Lower lobe of right lung (tissue), 2 donors: ENCODE measurements at regions not wholly inside any gene's neighbourhood (a gene's known extent, or its start where the extent isn't known, plus 50 kb on each side); places are given as distances from the start of the nearest gene placed in this dataset.

ENCODE experiments used
- ATAC-seq, 2 donors: fragments of 200-7000 bp; cut with Tn5 transposase; one replicate each; pipeline ENCODE4 v1.9.1; 2020 to 2022; ENCODE audit warnings: mild to moderate bottlenecking in 2 of 2, moderate library complexity in 2 of 2
- DNase-seq: peaks from one replicate; pipeline ENCODE4 v3.0.0-alpha.2; 2020
- H3K27ac ChIP-seq: fragments of 200-600 bp; one replicate; pipeline ENCODE4 v1.8.0; 2022
- H3K27me3 ChIP-seq: fragments of 200-600 bp; one replicate; pipeline ENCODE4 v1.8.0; 2022; ENCODE audit warnings: low read depth
- H3K36me3 ChIP-seq: fragments of 200-600 bp; one replicate; pipeline ENCODE4 v1.8.0; 2022; ENCODE audit warnings: mild to moderate bottlenecking
- H3K4me1 ChIP-seq: fragments of 200-600 bp; one replicate; pipeline ENCODE4 v1.8.0; 2022
- H3K4me3 ChIP-seq: fragments of 200-600 bp; one replicate; pipeline ENCODE4 v1.8.0; 2022; ENCODE audit warnings: mild to moderate bottlenecking
- H3K9me3 ChIP-seq: fragments of 200-600 bp; one replicate; pipeline ENCODE4 v1.8.0; 2022
- intact Hi-C: fragments of 100-400 bp; cut with DNase I; formaldehyde crosslinking; loops from one replicate; pipeline ENCODE4 v1.11.0; 2022
- TF ChIP-seq, protein P1 (sequence below): fragments of 200-600 bp; IDR thresholded peaks from one replicate; pipeline ENCODE4 v1.8.0; 2022; ENCODE audit warnings: antibody characterized with exemption, mild to moderate bottlenecking
- donor health status: DM: no; HTN: yes; CAD: no; lungs with severe emphysema.

- DNase-seq (no peak), ATAC-seq (no peak)
- no peaks in the 10 kb centered on the region for H3K4me1 ChIP-seq
- intact Hi-C loops, result no loop called here
- H3K27ac ChIP-seq, result no peak overlapping the region
- TF ChIP-seq, protein P1, sequence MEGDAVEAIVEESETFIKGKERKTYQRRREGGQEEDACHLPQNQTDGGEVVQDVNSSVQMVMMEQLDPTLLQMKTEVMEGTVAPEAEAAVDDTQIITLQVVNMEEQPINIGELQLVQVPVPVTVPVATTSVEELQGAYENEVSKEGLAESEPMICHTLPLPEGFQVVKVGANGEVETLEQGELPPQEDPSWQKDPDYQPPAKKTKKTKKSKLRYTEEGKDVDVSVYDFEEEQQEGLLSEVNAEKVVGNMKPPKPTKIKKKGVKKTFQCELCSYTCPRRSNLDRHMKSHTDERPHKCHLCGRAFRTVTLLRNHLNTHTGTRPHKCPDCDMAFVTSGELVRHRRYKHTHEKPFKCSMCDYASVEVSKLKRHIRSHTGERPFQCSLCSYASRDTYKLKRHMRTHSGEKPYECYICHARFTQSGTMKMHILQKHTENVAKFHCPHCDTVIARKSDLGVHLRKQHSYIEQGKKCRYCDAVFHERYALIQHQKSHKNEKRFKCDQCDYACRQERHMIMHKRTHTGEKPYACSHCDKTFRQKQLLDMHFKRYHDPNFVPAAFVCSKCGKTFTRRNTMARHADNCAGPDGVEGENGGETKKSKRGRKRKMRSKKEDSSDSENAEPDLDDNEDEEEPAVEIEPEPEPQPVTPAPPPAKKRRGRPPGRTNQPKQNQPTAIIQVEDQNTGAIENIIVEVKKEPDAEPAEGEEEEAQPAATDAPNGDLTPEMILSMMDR, result no peak
- H3K36me3 ChIP-seq, result no peaks in the 10 kb centered on the region
- H3K9me3 ChIP-seq, result no peaks in the 10 kb centered on the region
- no peak overlapping the region for H3K4me3 ChIP-seq
- H3K27me3 ChIP-seq, result no peaks in the 10 kb centered on the region
These were observed 307.5 kb downstream of the PYDC2 start for GRCh38 chr3:191768421-191768820.

- TF ChIP-seq, protein P1, result no peak
- H3K4me3 ChIP-seq, result no peak overlapping the region
- no peak for ATAC-seq
These were observed 309.6 kb downstream of the PYDC2 start for GRCh38 chr3:191770541-191770940.

DNA sequence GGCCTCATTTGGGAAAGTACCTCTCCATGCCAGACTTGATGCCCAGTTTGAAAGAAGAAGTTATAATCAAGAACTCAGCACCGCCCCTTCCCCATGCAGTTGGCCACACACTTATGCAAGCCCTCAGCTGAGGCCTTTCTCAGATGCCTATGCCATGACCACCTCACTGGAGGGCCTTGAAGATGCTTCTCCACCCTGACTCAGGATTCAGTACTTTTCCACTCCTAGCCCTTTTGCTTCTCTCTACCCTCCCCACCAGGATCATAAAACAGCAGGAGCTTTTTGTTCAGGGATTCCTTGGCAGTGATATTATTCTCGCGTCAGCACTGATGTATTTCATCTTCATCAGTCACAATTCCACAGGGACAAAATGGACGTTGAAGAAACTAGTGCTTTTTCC is 313.5 kb downstream of the PYDC2 start:
- ATAC-seq (no peak), DNase-seq (no peak)
- H3K4me1 ChIP-seq, result no peaks in the 10 kb centered on the region
- intact Hi-C loops, result no loop called here
- no peak overlapping the region for H3K4me3 ChIP-seq
- H3K9me3 ChIP-seq, result no peaks in the 10 kb centered on the region
- H3K27me3 ChIP-seq, result no peaks in the 10 kb centered on the region
- TF ChIP-seq, protein P1, result no peak
- H3K27ac ChIP-seq, result no peak overlapping the region
- H3K36me3 ChIP-seq, result no peaks in the 10 kb centered on the region

More at GRCh38 chr3:191770541-191770940, 309.6 kb downstream of the PYDC2 start:
- no peaks in the 10 kb centered on the region for H3K9me3 ChIP-seq
- H3K36me3 ChIP-seq, result no peaks in the 10 kb centered on the region
- H3K27ac ChIP-seq, result no peak overlapping the region
- DNase-seq, result no peak
- no peaks in the 10 kb centered on the region for H3K4me1 ChIP-seq
- H3K27me3 ChIP-seq, result no peaks in the 10 kb centered on the region
- intact Hi-C loops, result no loop called here

- H3K9me3 ChIP-seq, result no peaks in the 10 kb centered on the region
- H3K4me1 ChIP-seq, result no peaks in the 10 kb centered on the region
- intact Hi-C loops, result no loop called here
- H3K4me3 ChIP-seq, result no peak overlapping the region
- H3K27ac ChIP-seq, result no peak overlapping the region
- no peaks in the 10 kb centered on the region for H3K36me3 ChIP-seq
- TF ChIP-seq, protein P1, result no peak
- H3K27me3 ChIP-seq, result no peaks in the 10 kb centered on the region
- DNase-seq (no peak), ATAC-seq (no peak)
These were observed 314.7 kb downstream of the PYDC2 start for GRCh38 chr3:191775451-191776233.

DNA sequence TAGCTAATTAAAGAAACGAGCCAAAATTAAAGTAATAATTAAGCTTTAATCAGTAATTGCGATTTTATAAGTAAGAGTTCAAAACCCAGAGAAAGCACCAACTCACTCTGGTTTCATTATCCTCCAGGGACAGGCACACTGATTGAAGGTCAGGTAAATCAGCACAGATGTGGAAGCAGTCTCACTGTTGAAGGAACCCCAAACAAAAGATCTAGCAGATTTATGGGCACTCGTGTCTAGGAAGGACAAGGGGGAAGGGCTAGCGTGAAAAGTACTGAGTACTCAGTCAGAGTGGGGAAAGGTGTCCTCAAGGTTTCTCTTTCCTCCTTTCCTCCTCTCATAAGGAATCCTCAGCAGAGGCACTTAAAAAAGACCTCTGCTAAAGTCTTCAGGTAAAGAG is 320.1 kb downstream of the PYDC2 start:
- no peak for DNase-seq
- no peaks in the 10 kb centered on the region for H3K36me3 ChIP-seq
- no peaks in the 10 kb centered on the region for H3K9me3 ChIP-seq
- H3K27me3 ChIP-seq, result no peaks in the 10 kb centered on the region
- no peaks in the 10 kb centered on the region for H3K4me1 ChIP-seq
- no peak overlapping the region for H3K4me3 ChIP-seq
- intact Hi-C loops, result no loop called here
- TF ChIP-seq, protein P1, result no peak
- no peak for ATAC-seq
- no peak overlapping the region for H3K27ac ChIP-seq
